ENCODE measurements at regions not wholly inside any gene's neighbourhood (a gene's known extent, or its start where the extent isn't known, plus 50 kb on each side); places are given as distances from the start of the nearest gene placed in this dataset.

GRCh38 chr5:156241266-156241665 is 85.7 kb upstream of the SGCD start:
- TF ChIP-seq, protein P1, sequence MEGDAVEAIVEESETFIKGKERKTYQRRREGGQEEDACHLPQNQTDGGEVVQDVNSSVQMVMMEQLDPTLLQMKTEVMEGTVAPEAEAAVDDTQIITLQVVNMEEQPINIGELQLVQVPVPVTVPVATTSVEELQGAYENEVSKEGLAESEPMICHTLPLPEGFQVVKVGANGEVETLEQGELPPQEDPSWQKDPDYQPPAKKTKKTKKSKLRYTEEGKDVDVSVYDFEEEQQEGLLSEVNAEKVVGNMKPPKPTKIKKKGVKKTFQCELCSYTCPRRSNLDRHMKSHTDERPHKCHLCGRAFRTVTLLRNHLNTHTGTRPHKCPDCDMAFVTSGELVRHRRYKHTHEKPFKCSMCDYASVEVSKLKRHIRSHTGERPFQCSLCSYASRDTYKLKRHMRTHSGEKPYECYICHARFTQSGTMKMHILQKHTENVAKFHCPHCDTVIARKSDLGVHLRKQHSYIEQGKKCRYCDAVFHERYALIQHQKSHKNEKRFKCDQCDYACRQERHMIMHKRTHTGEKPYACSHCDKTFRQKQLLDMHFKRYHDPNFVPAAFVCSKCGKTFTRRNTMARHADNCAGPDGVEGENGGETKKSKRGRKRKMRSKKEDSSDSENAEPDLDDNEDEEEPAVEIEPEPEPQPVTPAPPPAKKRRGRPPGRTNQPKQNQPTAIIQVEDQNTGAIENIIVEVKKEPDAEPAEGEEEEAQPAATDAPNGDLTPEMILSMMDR (IDR thresholded peaks at IDR 0.05; ENCODE audit: low read length) = no peak
- no peak for TF ChIP-seq EZH2 (optimal IDR thresholded peaks at IDR 0.05; ENCODE audit: low read depth, low read length)

Data from MM.1S (cell line).